Right cardiac atrium (tissue), 5 donors: ENCODE measurements at regions not wholly inside any gene's neighbourhood (a gene's known extent, or its start where the extent isn't known, plus 50 kb on each side); places are given as distances from the start of the nearest gene placed in this dataset.

ENCODE experiments used
- ATAC-seq, 2 donors: fragments of 200-7000 bp; cut with Tn5 transposase; one replicate each; pipeline versions ENCODE4 v1.8.0 to v1.9.1; 2020; ENCODE audit warnings: moderate library complexity in 2 of 2, mild to moderate bottlenecking in 1 of 2
- DNase-seq, 3 donors: peaks; one replicate each; pipeline ENCODE4 v3.0.0-alpha.2; 2020
- H3K27ac ChIP-seq: one replicate; pipeline ENCODE4 v1.5.1; 2013; ENCODE audit warnings: mild to moderate bottlenecking, low read length, control low read depth, moderate library complexity
- H3K27me3 ChIP-seq: one replicate; pipeline ENCODE4 v1.6.1; 2013; ENCODE audit not compliant: control insufficient read depth, insufficient read depth
- H3K4me1 ChIP-seq: one replicate; pipeline ENCODE4 v1.6.1; 2013; ENCODE audit warnings: low read length; ENCODE audit not compliant: control insufficient read depth, insufficient read depth
- H3K4me3 ChIP-seq: one replicate; pipeline ENCODE4 v1.5.1; 2013; ENCODE audit warnings: low read length, control low read depth
- H3K9me3 ChIP-seq: one replicate; pipeline ENCODE4 v1.6.1; 2013; ENCODE audit warnings: low read length; ENCODE audit not compliant: control insufficient read depth
- WGBS: extraction: QIAGEN DNeasy Blood & Tissue Kit; methylation state at CpG from one replicate; pipeline ENCODE4 v1.1.7; 2013; 5-methylcytosine and 5-hydroxymethylcytosine counted together
- intact Hi-C, 4 donors: fragments of 100-400 bp; cut with DNase I; formaldehyde crosslinking; loops; one replicate each; pipeline versions ENCODE4 v1.11.0 to v1.14.0; 2022 to 2023
- donor health status: healthy with polysubstance abuse.
- donor health status: DM: no; HTN: yes; CAD: no.
- donor health status: DM: no; HTN: no; CAD: no.
- donor health status: DM: no; HTN: yes; CAD: no; lungs with severe emphysema.
- donor health status: DM: yes; HTN: yes; CAD: no.

- Histone ChIP-seq H3K4me3 (no peak overlapping the region), H3K4me1 (no peaks in the 10 kb centered on the region), H3K9me3 (no peaks in the 10 kb centered on the region), H3K27ac (no peak overlapping the region), H3K27me3 (no peaks in the 10 kb centered on the region)
- intact Hi-C loops: no loop called here
- ATAC-seq: no peak
- DNase-seq: no peak
- WGBS: 69% methylated on average over 1 of the region's 1 CpG
These were observed 493.2 kb upstream of the ADARB2 start for GRCh38 chr10:2230478-2230877.

- intact Hi-C loops: no loop called here
- H3K27ac ChIP-seq: no peak overlapping the region
- no peaks in the 10 kb centered on the region for H3K9me3 ChIP-seq
- DNase-seq (no peak), ATAC-seq (no peak)
- 61% methylated on average over 5 of the region's 5 CpGs for WGBS
- no peaks in the 10 kb centered on the region for H3K27me3 ChIP-seq
- H3K4me3 ChIP-seq: no peak overlapping the region
- no peaks in the 10 kb centered on the region for H3K4me1 ChIP-seq
These were observed 491.1 kb upstream of the ADARB2 start for GRCh38 chr10:2228320-2228901.

- DNase-seq (no peak), ATAC-seq (no peak)
- Histone ChIP-seq H3K9me3 (no peaks in the 10 kb centered on the region), H3K27me3 (no peaks in the 10 kb centered on the region), H3K4me1 (no peaks in the 10 kb centered on the region), H3K4me3 (no peak overlapping the region), H3K27ac (no peak overlapping the region)
- intact Hi-C loops: no loop called here
- WGBS: 68% methylated on average over 10 of the region's 10 CpGs
These were observed 488.3 kb upstream of the ADARB2 start for GRCh38 chr10:2225609-2226008.

- no peak overlapping the region for H3K27ac ChIP-seq
- intact Hi-C loops: no loop called here
- no peak for ATAC-seq
- 80% methylated on average over 8 of the region's 8 CpGs for WGBS
- no peaks in the 10 kb centered on the region for H3K4me1 ChIP-seq
- no peak overlapping the region for H3K4me3 ChIP-seq
- no peaks in the 10 kb centered on the region for H3K9me3 ChIP-seq
- no peaks in the 10 kb centered on the region for H3K27me3 ChIP-seq
- no peak for DNase-seq
These were observed 486.4 kb upstream of the ADARB2 start for GRCh38 chr10:2223548-2224320.

GRCh38 chr10:2222631-2223030 is 485.3 kb upstream of the ADARB2 start:
- DNase-seq: no peak
- H3K27me3 ChIP-seq: no peaks in the 10 kb centered on the region
- no peak overlapping the region for H3K4me3 ChIP-seq
- intact Hi-C loops: no loop called here
- no peak for ATAC-seq
- 79% methylated on average over 6 of the region's 6 CpGs for WGBS
- H3K27ac ChIP-seq: no peak overlapping the region
- H3K4me1 ChIP-seq: no peaks in the 10 kb centered on the region
- H3K9me3 ChIP-seq: no peaks in the 10 kb centered on the region

- no peak for ATAC-seq
- WGBS: 59% methylated on average over 10 of the region's 10 CpGs
- Histone ChIP-seq H3K4me3 (no peak overlapping the region), H3K27ac (no peak overlapping the region), H3K4me1 (no peaks in the 10 kb centered on the region), H3K9me3 (no peaks in the 10 kb centered on the region), H3K27me3 (peaks cover 2% of the 10 kb centered on the region)
- intact Hi-C loops: no loop called here
- DNase-seq: no peak
These were observed 477.5 kb upstream of the ADARB2 start for GRCh38 chr10:2214805-2215204.

GRCh38 chr10:2214092-2214491 is 476.8 kb upstream of the ADARB2 start:
- H3K9me3 ChIP-seq: no peaks in the 10 kb centered on the region
- ATAC-seq (no peak), DNase-seq (no peak)
- no peak overlapping the region for H3K27ac ChIP-seq
- H3K27me3 ChIP-seq: peaks cover 2% of the 10 kb centered on the region
- no peaks in the 10 kb centered on the region for H3K4me1 ChIP-seq
- intact Hi-C loops: no loop called here
- WGBS: 39% methylated on average over 12 of the region's 12 CpGs
- H3K4me3 ChIP-seq: no peak overlapping the region

- Histone ChIP-seq H3K4me1 (no peaks in the 10 kb centered on the region), H3K9me3 (no peaks in the 10 kb centered on the region), H3K4me3 (no peak overlapping the region), H3K27me3 (peaks cover 2% of the 10 kb centered on the region), H3K27ac (no peak overlapping the region)
- WGBS: 66% methylated on average over 11 of the region's 11 CpGs
- intact Hi-C loops: no loop called here
- no peak for ATAC-seq
- DNase-seq: no peak
These were observed 475.0 kb upstream of the ADARB2 start for GRCh38 chr10:2212244-2212834.

- Histone ChIP-seq H3K27ac (no peak overlapping the region), H3K4me1 (no peaks in the 10 kb centered on the region), H3K27me3 (peaks cover 2% of the 10 kb centered on the region), H3K9me3 (no peaks in the 10 kb centered on the region), H3K4me3 (no peak overlapping the region)
- WGBS: 9% methylated on average over 7 of the region's 7 CpGs
- intact Hi-C loops: no loop called here
- DNase-seq (no peak), ATAC-seq (no peak)
These were observed 472.8 kb upstream of the ADARB2 start for GRCh38 chr10:2210088-2210487.

- H3K4me3 ChIP-seq: no peak overlapping the region
- intact Hi-C loops: no loop called here
- 64% methylated on average over 7 of the region's 7 CpGs for WGBS
- DNase-seq (no peak), ATAC-seq (no peak)
- H3K27ac ChIP-seq: no peak overlapping the region
- H3K9me3 ChIP-seq: no peaks in the 10 kb centered on the region
- no peaks in the 10 kb centered on the region for H3K4me1 ChIP-seq
- peaks cover 2% of the 10 kb centered on the region for H3K27me3 ChIP-seq
These were observed 470.8 kb upstream of the ADARB2 start for GRCh38 chr10:2208106-2208505.

GRCh38 chr10:2207246-2207922 is 470.1 kb upstream of the ADARB2 start:
- DNase-seq (no peak), ATAC-seq (no peak)
- 91% methylated on average over 27 of the region's 27 CpGs for WGBS
- Histone ChIP-seq H3K27ac (no peak overlapping the region), H3K27me3 (peaks cover 2% of the 10 kb centered on the region), H3K4me3 (no peak overlapping the region), H3K4me1 (no peaks in the 10 kb centered on the region), H3K9me3 (no peaks in the 10 kb centered on the region)
- intact Hi-C loops: no loop called here
